GF-D8 (cell line): ENCODE measurements at regions not wholly inside any gene's neighbourhood (a gene's known extent, or its start where the extent isn't known, plus 50 kb on each side); places are given as distances from the start of the nearest gene placed in this dataset.

Source experiments
- DNase-seq: peaks from one replicate; lab custom pipeline; 2025; lab: John Stamatoyannopoulos, UW

DNA sequence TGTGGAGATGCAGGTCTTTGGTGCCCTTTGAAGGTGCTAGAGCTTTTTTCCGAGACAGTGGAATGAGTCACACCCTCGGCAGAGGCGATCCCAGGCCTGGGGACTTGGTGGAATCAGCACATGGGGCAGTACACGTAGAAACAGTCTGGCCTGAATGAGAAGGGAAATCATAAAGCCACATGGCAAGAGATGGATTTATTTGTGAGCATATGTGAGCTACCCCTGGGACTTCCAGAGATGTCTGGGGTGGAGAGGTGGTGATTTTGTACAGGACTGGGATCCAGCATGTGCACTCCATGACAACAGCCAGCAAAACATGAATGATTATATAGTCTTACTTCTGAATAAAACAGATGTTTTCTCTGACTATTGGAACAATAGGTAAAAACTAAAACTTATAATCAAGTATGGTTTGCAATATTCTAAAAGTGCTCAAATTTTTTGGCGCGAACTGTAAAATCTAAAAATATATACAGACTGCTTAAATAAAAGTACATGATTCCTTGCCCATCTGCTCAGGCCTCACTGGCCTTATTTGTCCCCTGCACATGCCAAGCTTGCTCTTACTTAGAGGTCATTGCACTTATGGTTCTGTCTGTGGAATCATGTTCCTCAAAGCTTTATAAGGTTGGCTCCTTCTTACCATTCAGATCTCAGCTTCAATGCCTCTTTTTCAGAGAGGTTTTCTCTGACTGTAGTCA lies 54.7 kb upstream of the SMARCA2 start:
- no peak for DNase-seq

- no peak for DNase-seq
These were observed 53.0 kb upstream of the SMARCA2 start for GRCh38 chr9:1962122-1962521.

DNA sequence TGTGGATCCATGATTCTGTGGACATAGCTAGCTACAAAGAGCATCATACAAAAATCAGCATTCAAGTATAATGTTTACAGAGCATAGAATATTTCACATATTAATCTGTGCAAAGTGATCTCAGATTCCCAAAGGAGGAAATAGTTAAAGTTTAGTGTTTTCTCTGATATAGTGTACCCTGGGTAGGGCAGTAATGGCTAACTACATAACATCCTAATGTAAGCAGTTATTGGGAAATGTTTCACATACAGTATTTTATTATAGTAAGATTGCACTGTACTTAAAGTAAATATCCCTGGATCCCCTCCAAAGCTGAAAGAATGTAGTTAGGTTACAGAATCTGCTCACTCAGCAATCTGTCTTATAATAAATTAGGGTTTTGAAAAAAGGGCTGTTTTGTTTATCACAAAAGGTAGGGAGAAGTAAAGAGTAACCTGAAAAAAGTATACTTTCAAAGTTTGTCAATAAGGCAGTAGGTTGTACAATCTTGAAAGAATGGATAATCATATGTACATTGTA lies 52.5 kb upstream of the SMARCA2 start:
- DNase-seq = no peak

GRCh38 chr9:1964093-1964492 lies 51.1 kb upstream of the SMARCA2 start:
- DNase-seq = no peak
